OCI-LY3 (cell line): ENCODE measurements at regions not wholly inside any gene's neighbourhood (a gene's known extent, or its start where the extent isn't known, plus 50 kb on each side); places are given as distances from the start of the nearest gene placed in this dataset.

Experiments
- EZH2phosphoT487 ChIP-seq: fragments of 200-600 bp; shearing (Covaris generic); IDR thresholded peaks from 2 replicates; pipeline ENCODE4 v1.6.1; 2018; ENCODE audit warnings: antibody characterized with exemption, mixed run types, low read depth
- TF ChIP-seq, protein P1 (sequence below): fragments of 200-600, 300-600 bp; sonication (generic); IDR thresholded peaks from 2 replicates; pipeline ENCODE4 v1.5.1; 2014; ENCODE audit warnings: antibody characterized with exemption, low read length, low read depth

DNA sequence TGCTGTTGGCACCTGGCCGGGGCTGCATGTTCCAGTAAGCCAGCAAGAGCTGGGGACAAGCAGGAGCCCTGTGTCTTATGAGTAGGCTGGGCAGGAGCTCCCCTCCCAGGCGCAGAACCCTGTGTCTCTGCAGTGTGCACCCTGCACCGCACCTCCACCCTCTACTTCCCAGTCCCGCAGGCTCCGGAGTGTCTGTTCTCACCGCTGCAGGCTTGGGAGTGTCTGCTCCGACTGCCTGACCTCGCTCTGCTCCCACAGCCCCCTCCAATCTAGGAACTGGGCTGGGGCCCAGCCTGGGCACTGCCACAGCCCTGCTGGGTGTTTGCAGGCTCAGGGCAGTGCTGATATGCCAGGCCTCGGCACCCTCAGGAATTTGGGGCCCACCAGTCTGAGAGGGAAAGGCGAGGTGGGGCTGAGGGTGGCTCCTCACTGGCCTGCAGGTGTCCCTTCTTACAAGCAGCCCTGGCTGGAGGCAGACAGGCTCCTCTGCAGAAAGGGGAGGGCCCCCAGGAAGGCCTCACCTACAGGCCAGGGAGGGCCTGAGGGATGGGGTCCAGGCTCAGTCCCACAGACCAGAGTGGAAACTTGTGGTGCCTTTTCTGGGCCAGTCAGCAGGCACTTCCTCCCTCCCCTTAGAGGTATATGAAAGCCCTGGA is 871.6 kb upstream of the GJE1 start:
- TF ChIP-seq, protein P1, sequence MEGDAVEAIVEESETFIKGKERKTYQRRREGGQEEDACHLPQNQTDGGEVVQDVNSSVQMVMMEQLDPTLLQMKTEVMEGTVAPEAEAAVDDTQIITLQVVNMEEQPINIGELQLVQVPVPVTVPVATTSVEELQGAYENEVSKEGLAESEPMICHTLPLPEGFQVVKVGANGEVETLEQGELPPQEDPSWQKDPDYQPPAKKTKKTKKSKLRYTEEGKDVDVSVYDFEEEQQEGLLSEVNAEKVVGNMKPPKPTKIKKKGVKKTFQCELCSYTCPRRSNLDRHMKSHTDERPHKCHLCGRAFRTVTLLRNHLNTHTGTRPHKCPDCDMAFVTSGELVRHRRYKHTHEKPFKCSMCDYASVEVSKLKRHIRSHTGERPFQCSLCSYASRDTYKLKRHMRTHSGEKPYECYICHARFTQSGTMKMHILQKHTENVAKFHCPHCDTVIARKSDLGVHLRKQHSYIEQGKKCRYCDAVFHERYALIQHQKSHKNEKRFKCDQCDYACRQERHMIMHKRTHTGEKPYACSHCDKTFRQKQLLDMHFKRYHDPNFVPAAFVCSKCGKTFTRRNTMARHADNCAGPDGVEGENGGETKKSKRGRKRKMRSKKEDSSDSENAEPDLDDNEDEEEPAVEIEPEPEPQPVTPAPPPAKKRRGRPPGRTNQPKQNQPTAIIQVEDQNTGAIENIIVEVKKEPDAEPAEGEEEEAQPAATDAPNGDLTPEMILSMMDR: no peak
- TF ChIP-seq EZH2phosphoT487: no peak
